ENCODE measurements at regions not wholly inside any gene's neighbourhood (a gene's known extent, or its start where the extent isn't known, plus 50 kb on each side); places are given as distances from the start of the nearest gene placed in this dataset.
"Not testable (repeated sequence)": the region's sequence is repeated elsewhere in the genome, so short reads cannot be mapped to it uniquely, and the experiment has no call there.

- DNase-seq (ENCODE audit: low read depth) = peak; percentile 35
Observed at GRCh38 chr6:140382355-140382754, 1007.9 kb upstream of the CITED2 start.

GRCh38 chr6:140380427-140381218, 1006.2 kb upstream of the CITED2 start:
- DNase-seq (ENCODE audit: low read depth) = peak; percentile 22

DNA sequence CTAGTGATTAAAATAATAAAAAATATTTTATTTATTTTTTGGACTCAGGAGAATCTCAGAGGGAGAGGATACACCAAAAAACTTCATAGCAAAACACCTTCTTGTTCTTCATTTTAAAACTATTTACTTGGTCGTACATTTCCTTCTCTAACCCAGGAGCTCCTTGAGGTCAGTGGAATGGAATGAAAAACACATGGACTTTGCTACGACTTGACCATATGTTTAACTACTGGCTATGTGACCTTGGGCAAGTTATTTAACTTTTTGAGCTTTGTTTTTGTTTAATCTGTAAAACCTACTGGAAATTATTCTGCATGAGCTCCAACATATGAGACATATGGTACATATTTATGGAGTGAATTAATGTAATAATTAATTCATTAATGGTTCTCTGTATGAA, 1005.5 kb upstream of the CITED2 start:
- DNase-seq (ENCODE audit: low read depth) = peak; percentile 89

GRCh38 chr6:140376209-140376608, 1001.8 kb upstream of the CITED2 start:
- no peak for DNase-seq (ENCODE audit: low read depth)

GRCh38 chr6:140373728-140374127, 999.3 kb upstream of the CITED2 start:
- DNase-seq (ENCODE audit: low read depth) = not testable (repeated sequence)

GRCh38 chr6:140372064-140372463, 997.6 kb upstream of the CITED2 start:
- no peak for DNase-seq (ENCODE audit: low read depth)

DNA sequence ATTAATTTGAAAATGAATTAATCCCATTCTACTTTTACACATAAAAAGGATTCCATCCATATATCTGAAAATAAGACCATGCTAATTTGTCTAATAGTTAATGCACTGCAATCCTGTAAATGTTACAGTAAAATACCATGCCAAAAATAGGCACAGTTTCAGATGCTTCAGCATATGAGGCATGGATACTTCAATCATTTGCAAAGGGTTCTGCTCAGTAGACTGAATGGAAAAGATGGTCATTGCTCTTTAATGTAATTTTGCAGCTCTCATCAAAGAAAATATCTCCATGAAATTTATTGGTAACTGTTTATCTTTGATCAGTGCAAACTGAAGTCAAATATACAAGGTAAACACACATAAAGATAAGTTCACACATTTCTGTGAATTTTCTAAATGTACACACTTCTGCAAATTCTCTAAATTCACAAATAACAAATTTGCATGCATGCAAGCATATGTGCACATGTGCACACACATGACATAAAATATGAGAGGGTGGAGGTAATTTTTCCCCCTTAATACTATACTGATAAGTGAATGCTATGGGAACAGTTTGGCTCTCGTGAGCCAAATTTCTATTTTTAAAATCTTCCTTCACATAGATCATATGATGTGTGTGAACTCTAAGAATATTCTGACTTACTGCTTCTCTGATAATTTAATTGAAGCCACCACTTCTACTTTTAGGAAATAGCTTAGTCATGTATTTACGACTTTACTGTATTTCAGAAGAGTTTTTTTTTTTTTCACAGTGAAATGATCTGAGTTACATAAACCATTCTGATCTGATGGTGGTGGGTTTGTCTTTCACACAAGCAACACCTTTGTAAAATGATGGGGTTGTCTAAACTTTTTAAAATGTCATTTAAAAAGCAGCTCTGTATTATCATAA, 996.8 kb upstream of the CITED2 start:
- DNase-seq (ENCODE audit: low read depth) = peak; percentile 68

- DNase-seq (ENCODE audit: low read depth) = peak; percentile 67
Observed at GRCh38 chr6:140370441-140370840, 996.0 kb upstream of the CITED2 start.

GRCh38 chr6:140366991-140367390, 992.5 kb upstream of the CITED2 start:
- DNase-seq (ENCODE audit: low read depth) = peak; percentile 86

GRCh38 chr6:140364916-140365315, 990.5 kb upstream of the CITED2 start:
- DNase-seq (ENCODE audit: low read depth) = no peak

GRCh38 chr6:140360651-140361050, 986.2 kb upstream of the CITED2 start:
- DNase-seq (ENCODE audit: low read depth) = peak; percentile 33

- no peak for DNase-seq (ENCODE audit: low read depth)
Observed at GRCh38 chr6:140355476-140355875, 981.0 kb upstream of the CITED2 start.

DNA sequence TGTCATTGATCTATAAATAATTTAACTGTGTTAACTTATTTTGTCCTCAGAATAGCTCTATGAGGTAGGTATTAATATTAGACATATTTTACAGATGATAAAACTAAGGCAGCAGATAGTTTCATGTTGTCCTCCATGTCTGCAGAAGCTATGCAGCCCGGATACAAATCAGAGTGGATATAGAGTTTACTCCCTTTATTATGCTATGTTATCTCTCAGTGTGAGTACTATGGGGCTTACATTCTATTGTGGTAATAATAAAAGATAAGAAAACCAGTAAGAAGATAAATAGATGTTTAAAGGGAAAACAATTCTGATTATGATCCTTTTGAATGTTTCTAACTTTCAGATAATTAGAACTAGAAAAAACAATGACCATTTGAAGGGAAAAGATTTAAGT, 979.8 kb upstream of the CITED2 start:
- DNase-seq (ENCODE audit: low read depth) = no peak

DNA sequence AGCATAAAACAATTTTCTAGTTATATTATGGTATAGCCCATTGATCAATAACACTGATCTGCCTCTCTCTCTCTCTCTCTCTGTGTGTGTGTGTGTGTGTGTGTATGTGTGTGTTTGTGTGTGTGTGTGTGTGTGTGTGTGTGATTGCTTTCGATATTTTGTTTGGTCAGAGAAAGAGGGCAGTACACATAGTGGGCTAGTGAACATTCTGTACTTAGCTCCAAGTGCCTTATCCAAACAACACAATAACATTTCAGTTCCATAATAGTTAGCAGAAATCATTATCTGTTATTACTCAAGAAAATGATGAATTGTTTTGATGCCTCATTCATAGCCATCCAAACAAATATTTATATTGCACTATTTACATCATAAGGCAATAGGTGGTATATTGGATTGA, 979.1 kb upstream of the CITED2 start:
- DNase-seq (ENCODE audit: low read depth) = no peak

GRCh38 chr6:140346428-140346827, 972.0 kb upstream of the CITED2 start:
- DNase-seq (ENCODE audit: low read depth) = peak; percentile 93

DNA sequence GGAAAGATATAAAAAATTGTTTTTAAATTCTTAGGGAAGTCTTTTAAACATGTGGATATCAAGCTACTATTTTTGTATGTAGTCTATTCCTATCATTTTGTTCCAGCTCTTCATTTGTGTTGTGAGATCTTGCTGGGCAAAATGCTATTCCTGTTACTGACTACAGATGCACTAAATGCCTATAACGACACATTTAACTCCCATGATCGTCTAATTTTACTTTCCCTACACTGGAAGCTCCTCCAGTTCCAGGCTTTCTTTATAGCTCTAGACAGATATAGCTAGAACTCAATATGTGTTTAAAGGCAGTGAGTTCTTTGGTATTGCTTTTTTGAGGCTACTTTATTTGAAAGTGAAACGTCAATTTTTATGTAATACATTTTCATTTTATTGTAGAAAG, 971.5 kb upstream of the CITED2 start:
- no peak for DNase-seq (ENCODE audit: low read depth)

DNA sequence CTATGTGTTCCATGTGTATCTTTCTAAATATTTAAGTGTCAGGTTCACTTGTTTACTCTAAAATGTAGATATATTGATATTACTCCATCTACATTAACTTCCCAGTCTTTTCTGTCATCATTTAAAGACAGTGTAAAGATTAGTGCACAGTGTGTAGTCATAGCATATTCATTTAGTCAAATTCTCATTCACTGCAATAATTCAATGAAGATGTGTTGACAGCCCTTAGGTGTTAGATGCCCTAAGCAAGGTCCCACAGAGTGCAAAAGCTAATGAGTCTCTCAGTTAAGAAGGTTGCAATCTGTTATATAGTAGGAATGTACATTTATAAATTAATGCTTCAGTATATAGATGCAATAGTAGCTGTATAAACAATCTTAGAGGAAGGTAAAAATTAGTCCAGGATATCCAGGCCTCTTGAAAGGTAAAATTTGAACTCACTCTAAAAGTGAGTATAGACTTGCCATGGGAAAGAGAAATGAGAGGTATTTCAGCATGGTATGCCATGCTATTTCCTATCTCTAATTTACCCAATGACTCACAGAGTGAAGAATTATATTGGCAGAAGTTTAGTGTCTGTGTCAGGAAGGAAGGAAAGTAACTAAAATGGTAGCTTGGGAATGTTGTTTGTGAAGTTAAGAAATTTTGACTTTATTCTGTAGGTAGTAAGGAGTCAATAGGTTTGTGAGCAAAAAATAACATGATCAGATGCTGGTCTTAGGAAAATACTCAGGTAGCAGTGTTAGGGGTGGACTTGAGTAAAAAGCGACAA, 969.9 kb upstream of the CITED2 start:
- peak; percentile 86 for DNase-seq (ENCODE audit: low read depth)

DNA sequence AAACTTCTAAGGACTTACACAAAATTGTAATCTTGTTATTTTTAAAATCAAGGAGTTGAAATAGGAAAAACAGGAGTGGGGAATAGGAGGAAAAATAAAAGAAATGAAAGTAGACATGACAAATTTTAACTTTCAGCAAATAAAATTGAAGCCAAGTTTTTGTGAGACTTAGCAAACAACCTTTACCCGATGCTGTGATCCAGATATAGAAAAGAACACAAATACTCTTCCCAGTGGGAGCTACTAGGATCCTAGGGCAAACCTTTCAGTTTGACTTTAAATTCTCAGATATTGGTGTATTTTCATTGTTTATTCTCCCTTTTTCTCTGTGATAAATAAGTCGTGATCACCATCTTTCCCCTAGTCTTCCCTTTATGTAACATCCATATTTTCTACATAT, 968.7 kb upstream of the CITED2 start:
- DNase-seq (ENCODE audit: low read depth) = no peak

- DNase-seq (ENCODE audit: low read depth) = no peak
Observed at GRCh38 chr6:140341272-140341671, 966.8 kb upstream of the CITED2 start.

DNA sequence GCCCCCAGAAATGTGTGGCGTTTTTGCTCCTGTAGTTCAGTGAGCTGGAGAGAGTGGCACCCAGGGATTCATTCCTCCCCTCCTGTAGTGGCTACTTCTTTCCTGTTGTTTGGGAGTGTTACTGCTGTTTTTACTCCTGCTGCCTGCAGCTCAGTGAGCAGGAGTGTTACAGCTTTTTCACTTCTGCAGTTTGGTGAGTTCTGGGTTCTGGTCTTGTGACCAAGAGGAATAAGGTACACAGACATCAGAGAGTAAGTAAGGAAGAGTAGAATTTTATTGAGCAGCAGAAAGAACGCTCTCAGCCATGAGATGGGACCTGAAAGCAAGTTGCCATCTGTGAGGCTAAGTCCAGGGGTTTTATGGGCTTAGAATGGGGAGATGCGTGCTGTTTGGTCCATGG, 966.3 kb upstream of the CITED2 start:
- no peak for DNase-seq (ENCODE audit: low read depth)

DNA sequence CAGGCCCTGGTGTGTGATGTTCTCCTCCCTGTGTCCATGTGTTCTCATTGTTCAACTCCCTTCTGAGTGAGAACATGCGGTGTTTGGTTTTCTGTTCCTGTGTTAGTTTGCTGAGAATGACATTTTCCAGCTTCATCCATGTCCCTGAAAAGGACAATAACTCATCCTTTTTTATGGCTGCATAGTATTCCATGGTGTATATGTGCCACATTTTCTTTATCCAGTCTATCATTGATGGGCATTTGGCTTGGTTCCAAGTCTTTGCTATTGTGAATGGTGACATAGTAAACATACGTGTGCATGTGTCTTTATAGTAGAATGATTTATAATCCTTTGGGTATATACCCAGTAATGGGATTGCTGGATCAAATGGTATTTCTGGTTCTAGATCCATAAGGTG, 964.6 kb upstream of the CITED2 start:
- DNase-seq (ENCODE audit: low read depth) = not testable (repeated sequence)

DNA sequence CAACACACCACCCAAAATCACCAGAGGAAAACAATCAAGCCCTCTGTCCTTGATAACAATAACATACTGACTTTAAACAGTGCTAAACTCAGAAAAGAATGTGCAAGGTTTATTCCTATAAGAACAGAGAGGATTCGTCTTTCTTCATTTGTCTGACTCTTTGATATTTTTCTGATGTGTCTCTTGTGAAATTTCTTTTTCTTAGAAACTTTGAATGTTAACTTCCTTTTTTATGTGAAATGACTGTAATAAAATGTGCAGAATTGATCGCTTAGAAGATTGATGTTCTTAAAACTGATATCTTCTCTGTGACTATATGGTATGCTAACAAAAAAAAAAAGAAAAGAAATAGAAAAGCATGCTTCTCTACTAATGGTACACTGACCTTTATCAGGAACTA, 947.4 kb upstream of the CITED2 start:
- no peak for DNase-seq (ENCODE audit: low read depth)

Measured in EH (cell line).